ENCODE measurements at regions not wholly inside any gene's neighbourhood (a gene's known extent, or its start where the extent isn't known, plus 50 kb on each side); places are given as distances from the start of the nearest gene placed in this dataset.

GRCh38 chr2:192886636-192887035 is 691.9 kb upstream of the TMEFF2 start:
- Histone ChIP-seq H3K4me3 (ENCODE audit: low read length in 2 of 2) (no peak overlapping the region), H3K9me3 (ENCODE audit: control insufficient read depth in 2 of 2, insufficient read depth in 1 of 2, low read length in 1 of 2) (no peaks in the 10 kb centered on the region), H3K27me3 (ENCODE audit: control insufficient read depth in 2 of 2, insufficient read depth in 1 of 2, low read length in 1 of 2) (no peaks in the 10 kb centered on the region), H3K4me1 (ENCODE audit: control insufficient read depth in 2 of 2, insufficient read depth in 2 of 2, low read length in 2 of 2) (no peaks in the 10 kb centered on the region), H3K27ac (ENCODE audit: low read depth in 1 of 2, low read length in 1 of 2) (no peak overlapping the region), H3K36me3 (ENCODE audit: control insufficient read depth in 2 of 2, insufficient read depth in 2 of 2, low read length in 1 of 2) (no peaks in the 10 kb centered on the region)
- DNase-seq (ENCODE audit: low read depth in 6 of 9, low spot score in 9 of 9), result no peak
- 96% methylated on average over 1 of the region's 1 CpG for WGBS

GRCh38 chr2:192885569-192886160 is 690.9 kb upstream of the TMEFF2 start:
- no peaks in the 10 kb centered on the region for H3K36me3 ChIP-seq (ENCODE audit: control insufficient read depth in 2 of 2, insufficient read depth in 2 of 2, low read length in 1 of 2)
- H3K4me3 ChIP-seq (ENCODE audit: low read length in 2 of 2), result no peak overlapping the region
- H3K9me3 ChIP-seq (ENCODE audit: control insufficient read depth in 2 of 2, insufficient read depth in 1 of 2, low read length in 1 of 2), result no peaks in the 10 kb centered on the region
- H3K27me3 ChIP-seq (ENCODE audit: control insufficient read depth in 2 of 2, insufficient read depth in 1 of 2, low read length in 1 of 2), result no peaks in the 10 kb centered on the region
- 90% methylated on average over 4 of the region's 4 CpGs for WGBS
- H3K4me1 ChIP-seq (ENCODE audit: control insufficient read depth in 2 of 2, insufficient read depth in 2 of 2, low read length in 2 of 2), result no peaks in the 10 kb centered on the region
- DNase-seq (ENCODE audit: low read depth in 6 of 9, low spot score in 9 of 9), result no peak
- no peak overlapping the region for H3K27ac ChIP-seq (ENCODE audit: low read depth in 1 of 2, low read length in 1 of 2)

GRCh38 chr2:192877159-192877558 is 682.4 kb upstream of the TMEFF2 start:
- Histone ChIP-seq H3K4me3 (ENCODE audit: low read length in 2 of 2) (no peak overlapping the region), H3K4me1 (ENCODE audit: control insufficient read depth in 2 of 2, insufficient read depth in 2 of 2, low read length in 2 of 2) (no peaks in the 10 kb centered on the region), H3K36me3 (ENCODE audit: control insufficient read depth in 2 of 2, insufficient read depth in 2 of 2, low read length in 1 of 2) (no peaks in the 10 kb centered on the region), H3K27me3 (ENCODE audit: control insufficient read depth in 2 of 2, insufficient read depth in 1 of 2, low read length in 1 of 2) (no peaks in the 10 kb centered on the region), H3K9me3 (ENCODE audit: control insufficient read depth in 2 of 2, insufficient read depth in 1 of 2, low read length in 1 of 2) (no peaks in the 10 kb centered on the region), H3K27ac (ENCODE audit: low read depth in 1 of 2, low read length in 1 of 2) (no peak overlapping the region)
- 99% methylated on average over 3 of the region's 3 CpGs for WGBS
- DNase-seq (ENCODE audit: low read depth in 6 of 9, low spot score in 9 of 9), result no peak

DNA sequence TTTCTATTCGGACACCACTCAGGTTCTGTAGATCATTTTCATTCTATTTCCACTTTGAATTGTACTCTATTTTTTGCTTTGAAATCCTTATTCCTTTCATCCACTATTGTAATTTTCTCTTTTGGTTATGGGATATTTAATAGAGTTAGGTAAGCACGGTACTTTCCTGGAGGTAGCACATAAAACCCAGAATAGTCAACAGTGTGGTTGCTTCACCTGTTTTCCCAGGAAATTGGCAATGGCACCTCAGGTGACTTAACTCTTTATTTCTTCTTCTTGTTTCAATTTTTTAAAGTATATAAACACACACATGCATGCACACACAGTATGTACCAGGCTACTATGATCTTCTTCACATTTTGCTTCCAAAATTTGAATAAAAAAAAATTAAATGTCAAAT is 682.0 kb upstream of the TMEFF2 start:
- Histone ChIP-seq H3K27me3 (ENCODE audit: control insufficient read depth in 2 of 2, insufficient read depth in 1 of 2, low read length in 1 of 2) (no peaks in the 10 kb centered on the region), H3K36me3 (ENCODE audit: control insufficient read depth in 2 of 2, insufficient read depth in 2 of 2, low read length in 1 of 2) (no peaks in the 10 kb centered on the region), H3K27ac (ENCODE audit: low read depth in 1 of 2, low read length in 1 of 2) (no peak overlapping the region), H3K9me3 (ENCODE audit: control insufficient read depth in 2 of 2, insufficient read depth in 1 of 2, low read length in 1 of 2) (no peaks in the 10 kb centered on the region), H3K4me1 (ENCODE audit: control insufficient read depth in 2 of 2, insufficient read depth in 2 of 2, low read length in 2 of 2) (no peaks in the 10 kb centered on the region), H3K4me3 (ENCODE audit: low read length in 2 of 2) (no peak overlapping the region)
- DNase-seq (ENCODE audit: low read depth in 6 of 9, low spot score in 9 of 9), result no peak
- 93% methylated on average over 2 of the region's 2 CpGs for WGBS

DNA sequence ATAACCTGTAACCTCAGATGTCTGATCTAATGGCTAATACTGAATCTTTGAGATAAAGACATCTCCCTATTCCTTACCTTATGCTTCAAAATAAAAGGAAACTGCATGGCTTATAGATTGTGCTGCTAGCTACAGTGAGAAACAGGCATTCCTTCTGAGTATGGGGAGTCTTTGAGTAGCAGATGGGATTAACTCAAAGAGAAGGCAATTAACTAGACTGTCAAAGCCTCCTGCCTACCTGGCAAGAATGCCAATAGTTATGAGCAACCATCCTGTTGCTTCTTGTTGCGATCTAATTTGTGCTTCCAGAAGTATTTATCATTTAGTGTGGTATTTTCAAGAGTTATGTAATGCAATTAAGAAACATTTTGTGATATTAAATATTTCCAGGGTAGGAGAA is 660.0 kb upstream of the TMEFF2 start:
- WGBS, result 99% methylated on average over 1 of the region's 1 CpG
- Histone ChIP-seq H3K36me3 (ENCODE audit: control insufficient read depth in 2 of 2, insufficient read depth in 2 of 2, low read length in 1 of 2) (no peaks in the 10 kb centered on the region), H3K9me3 (ENCODE audit: control insufficient read depth in 2 of 2, insufficient read depth in 1 of 2, low read length in 1 of 2) (no peaks in the 10 kb centered on the region), H3K27ac (ENCODE audit: low read depth in 1 of 2, low read length in 1 of 2) (no peak overlapping the region), H3K4me3 (ENCODE audit: low read length in 2 of 2) (no peak overlapping the region), H3K4me1 (ENCODE audit: control insufficient read depth in 2 of 2, insufficient read depth in 2 of 2, low read length in 2 of 2) (no peaks in the 10 kb centered on the region), H3K27me3 (ENCODE audit: control insufficient read depth in 2 of 2, insufficient read depth in 1 of 2, low read length in 1 of 2) (no peaks in the 10 kb centered on the region)
- DNase-seq (ENCODE audit: low read depth in 6 of 9, low spot score in 9 of 9), result no peak

DNA sequence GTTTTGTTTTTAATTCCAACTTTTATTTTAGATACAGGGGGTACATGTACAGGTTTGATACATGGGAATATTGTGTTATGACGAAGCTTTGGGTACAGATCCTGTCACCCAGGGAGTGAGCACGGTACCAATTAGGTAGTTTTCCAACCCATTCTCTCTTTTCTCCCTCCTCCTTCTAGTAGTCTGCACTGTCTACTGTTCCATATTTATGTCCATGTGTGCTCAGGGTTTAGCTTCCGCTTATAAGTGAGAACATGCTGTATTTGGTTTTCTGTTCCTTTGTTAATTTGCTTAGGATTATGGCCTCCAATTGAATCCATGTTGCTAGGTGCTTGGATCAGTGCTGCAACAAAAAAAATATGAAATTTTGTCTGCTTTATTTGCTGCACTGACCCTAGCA is 659.3 kb upstream of the TMEFF2 start:
- DNase-seq (ENCODE audit: low read depth in 6 of 9, low spot score in 9 of 9), result no peak
- Histone ChIP-seq H3K36me3 (ENCODE audit: control insufficient read depth in 2 of 2, insufficient read depth in 2 of 2, low read length in 1 of 2) (no peaks in the 10 kb centered on the region), H3K27ac (ENCODE audit: low read depth in 1 of 2, low read length in 1 of 2) (no peak overlapping the region), H3K4me3 (ENCODE audit: low read length in 2 of 2) (no peak overlapping the region), H3K4me1 (ENCODE audit: control insufficient read depth in 2 of 2, insufficient read depth in 2 of 2, low read length in 2 of 2) (no peaks in the 10 kb centered on the region), H3K27me3 (ENCODE audit: control insufficient read depth in 2 of 2, insufficient read depth in 1 of 2, low read length in 1 of 2) (no peaks in the 10 kb centered on the region), H3K9me3 (ENCODE audit: control insufficient read depth in 2 of 2, insufficient read depth in 1 of 2, low read length in 1 of 2) (no peaks in the 10 kb centered on the region)
- WGBS, result 95% methylated on average over 3 of the region's 3 CpGs

DNA sequence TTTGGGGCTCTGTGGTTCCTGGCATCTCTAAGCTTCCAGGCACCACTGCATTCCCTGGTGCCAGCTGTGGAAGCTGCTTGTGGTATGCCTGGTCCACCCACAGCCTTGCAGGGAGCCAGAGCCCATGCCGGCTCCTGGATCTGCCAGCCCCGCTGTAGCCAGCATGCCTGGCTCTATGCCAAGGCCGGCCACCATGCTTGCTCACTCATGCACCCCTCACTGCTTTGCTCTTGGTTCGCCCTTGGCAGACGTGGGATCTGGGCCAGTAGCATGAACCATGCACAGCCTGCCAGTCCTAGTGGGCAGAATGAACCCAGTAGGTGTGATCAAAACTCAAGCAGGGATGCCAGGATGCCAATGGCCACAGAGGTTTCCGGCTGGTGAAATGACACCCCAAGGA is 634.2 kb upstream of the TMEFF2 start:
- Histone ChIP-seq H3K4me1 (ENCODE audit: control insufficient read depth in 2 of 2, insufficient read depth in 2 of 2, low read length in 2 of 2) (no peaks in the 10 kb centered on the region), H3K27me3 (ENCODE audit: control insufficient read depth in 2 of 2, insufficient read depth in 1 of 2, low read length in 1 of 2) (no peaks in the 10 kb centered on the region), H3K9me3 (ENCODE audit: control insufficient read depth in 2 of 2, insufficient read depth in 1 of 2, low read length in 1 of 2) (no peaks in the 10 kb centered on the region), H3K4me3 (ENCODE audit: low read length in 2 of 2) (no peak overlapping the region), H3K36me3 (ENCODE audit: control insufficient read depth in 2 of 2, insufficient read depth in 2 of 2, low read length in 1 of 2) (no peaks in the 10 kb centered on the region), H3K27ac (ENCODE audit: low read depth in 1 of 2, low read length in 1 of 2) (no peak overlapping the region)
- DNase-seq (ENCODE audit: low read depth in 6 of 9, low spot score in 9 of 9), result no peak
- 96% methylated on average over 6 of the region's 6 CpGs for WGBS

- Histone ChIP-seq H3K4me3 (ENCODE audit: low read length in 2 of 2) (no peak overlapping the region), H3K9me3 (ENCODE audit: control insufficient read depth in 2 of 2, insufficient read depth in 1 of 2, low read length in 1 of 2) (no peaks in the 10 kb centered on the region), H3K27ac (ENCODE audit: low read depth in 1 of 2, low read length in 1 of 2) (no peak overlapping the region), H3K36me3 (ENCODE audit: control insufficient read depth in 2 of 2, insufficient read depth in 2 of 2, low read length in 1 of 2) (no peaks in the 10 kb centered on the region), H3K27me3 (ENCODE audit: control insufficient read depth in 2 of 2, insufficient read depth in 1 of 2, low read length in 1 of 2) (no peaks in the 10 kb centered on the region), H3K4me1 (ENCODE audit: control insufficient read depth in 2 of 2, insufficient read depth in 2 of 2, low read length in 2 of 2) (no peaks in the 10 kb centered on the region)
- no peak for DNase-seq (ENCODE audit: low read depth in 6 of 9, low spot score in 9 of 9)
- 97% methylated on average over 8 of the region's 8 CpGs for WGBS
Measured at GRCh38 chr2:192828175-192828574, 633.4 kb upstream of the TMEFF2 start.

DNA sequence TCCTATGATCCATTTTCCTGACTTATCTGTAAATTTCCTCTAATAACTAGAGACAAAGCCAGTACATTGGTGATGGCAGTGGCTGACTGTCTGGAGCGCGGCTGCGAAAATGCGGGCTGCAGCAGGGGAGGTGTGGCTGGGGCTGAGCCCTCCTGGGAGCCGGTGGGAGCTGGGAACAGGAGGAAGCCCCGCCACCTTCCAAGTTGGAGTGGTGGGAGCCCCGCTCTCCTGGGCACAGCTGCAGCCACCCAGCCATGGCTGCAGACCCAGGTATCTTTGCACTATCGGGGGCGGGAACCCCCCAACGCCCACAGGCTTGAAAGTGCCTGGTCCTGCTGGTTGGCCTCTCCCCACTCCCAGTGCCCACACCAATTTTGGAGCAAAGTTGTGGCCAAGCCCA is 633.0 kb upstream of the TMEFF2 start:
- Histone ChIP-seq H3K9me3 (ENCODE audit: control insufficient read depth in 2 of 2, insufficient read depth in 1 of 2, low read length in 1 of 2) (no peaks in the 10 kb centered on the region), H3K27ac (ENCODE audit: low read depth in 1 of 2, low read length in 1 of 2) (no peak overlapping the region), H3K4me1 (ENCODE audit: control insufficient read depth in 2 of 2, insufficient read depth in 2 of 2, low read length in 2 of 2) (no peaks in the 10 kb centered on the region), H3K27me3 (ENCODE audit: control insufficient read depth in 2 of 2, insufficient read depth in 1 of 2, low read length in 1 of 2) (no peaks in the 10 kb centered on the region), H3K4me3 (ENCODE audit: low read length in 2 of 2) (no peak overlapping the region), H3K36me3 (ENCODE audit: control insufficient read depth in 2 of 2, insufficient read depth in 2 of 2, low read length in 1 of 2) (no peaks in the 10 kb centered on the region)
- WGBS, result 98% methylated on average over 10 of the region's 10 CpGs
- DNase-seq (ENCODE audit: low read depth in 6 of 9, low spot score in 9 of 9), result no peak

DNA sequence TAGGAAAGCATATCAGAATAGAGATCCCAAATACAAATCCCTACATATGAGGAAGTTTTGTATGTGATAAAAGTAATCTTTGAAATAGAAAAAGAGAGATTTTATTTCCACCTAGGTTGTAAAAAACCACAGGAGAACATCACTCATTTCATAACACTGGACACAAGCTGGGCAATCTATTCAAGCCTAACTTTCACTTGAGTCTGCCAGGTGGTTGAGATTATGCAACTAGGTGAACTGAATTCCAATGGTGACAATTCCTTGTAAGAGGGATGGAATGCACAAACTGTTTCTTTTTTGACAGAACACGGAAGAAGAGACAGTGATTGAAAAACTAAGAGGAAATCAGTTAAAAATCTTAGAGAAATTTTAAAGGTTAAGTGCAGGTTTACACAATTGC is 619.6 kb upstream of the TMEFF2 start:
- Histone ChIP-seq H3K4me3 (ENCODE audit: low read length in 2 of 2) (no peak overlapping the region), H3K36me3 (ENCODE audit: control insufficient read depth in 2 of 2, insufficient read depth in 2 of 2, low read length in 1 of 2) (no peaks in the 10 kb centered on the region), H3K27ac (ENCODE audit: low read depth in 1 of 2, low read length in 1 of 2) (no peak overlapping the region), H3K9me3 (ENCODE audit: control insufficient read depth in 2 of 2, insufficient read depth in 1 of 2, low read length in 1 of 2) (no peaks in the 10 kb centered on the region), H3K4me1 (ENCODE audit: control insufficient read depth in 2 of 2, insufficient read depth in 2 of 2, low read length in 2 of 2) (no peaks in the 10 kb centered on the region), H3K27me3 (ENCODE audit: control insufficient read depth in 2 of 2, insufficient read depth in 1 of 2, low read length in 1 of 2) (no peaks in the 10 kb centered on the region)
- 96% methylated on average over 1 of the region's 1 CpG for WGBS
- no peak for DNase-seq (ENCODE audit: low read depth in 6 of 9, low spot score in 9 of 9)

Data from thymus (tissue), 11 donors.